ENCODE measurements at regions not wholly inside any gene's neighbourhood (a gene's known extent, or its start where the extent isn't known, plus 50 kb on each side); places are given as distances from the start of the nearest gene placed in this dataset.
"Not testable (repeated sequence)": the region's sequence is repeated elsewhere in the genome, so short reads cannot be mapped to it uniquely, and the experiment has no call there.

DNA sequence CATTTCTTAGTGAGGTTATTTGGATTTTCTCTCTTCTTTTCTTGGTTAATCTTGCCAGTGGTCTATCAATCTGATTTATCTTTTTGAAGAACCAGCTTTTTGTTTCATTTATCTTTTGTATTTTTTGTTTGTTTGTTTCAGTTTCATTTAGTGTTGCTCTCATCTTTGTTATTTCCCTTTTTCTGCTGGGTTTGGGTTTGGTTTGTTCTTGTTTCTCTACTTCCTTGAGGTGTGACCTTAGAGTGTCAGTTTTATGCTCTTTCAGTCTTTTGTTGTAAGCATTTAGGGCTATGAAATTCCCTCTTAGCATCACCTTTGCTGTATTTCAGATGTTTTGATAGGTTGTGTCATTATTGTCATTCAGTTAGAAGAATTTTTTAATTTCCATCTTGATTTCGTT, 101.4 kb upstream of the EPB41L4A start:
- WGBS (ENCODE audit: insufficient coverage): 83% methylated on average over 1 of the region's 1 CpG
- CTCF ChIA-PET; H3K4me1 ChIP-seq (ENCODE audit: control extremely low read depth in 1 of 4, control insufficient read depth in 4 of 4, insufficient read depth in 4 of 4, low read length in 3 of 4); H3K27ac ChIP-seq (ENCODE audit: insufficient read depth in 1 of 2, low read depth in 1 of 2, low read length in 2 of 2, poor library complexity in 1 of 2, severe bottlenecking in 2 of 2); H3K36me3 ChIP-seq (ENCODE audit: control insufficient read depth in 4 of 4, insufficient read depth in 4 of 4, low read length in 3 of 4); H3K9me3 ChIP-seq (ENCODE audit: control extremely low read depth in 1 of 5, control insufficient read depth in 4 of 5, insufficient read depth in 2 of 5, low read depth in 1 of 5, low read length in 4 of 5); POLR2A ChIA-PET; H3K27me3 ChIP-seq (replicated peaks in 2 of 5; ENCODE audit: control insufficient read depth in 4 of 5, insufficient read depth in 5 of 5, low read length in 4 of 5); H3K4me3 ChIP-seq (ENCODE audit: control insufficient read depth in 1 of 7, extremely low read depth in 1 of 7, insufficient read depth in 4 of 7, low read depth in 2 of 7, low read length in 6 of 7): not testable (repeated sequence)
- peak in 1 of 3 donors; percentile 21 for DNase-seq

DNA sequence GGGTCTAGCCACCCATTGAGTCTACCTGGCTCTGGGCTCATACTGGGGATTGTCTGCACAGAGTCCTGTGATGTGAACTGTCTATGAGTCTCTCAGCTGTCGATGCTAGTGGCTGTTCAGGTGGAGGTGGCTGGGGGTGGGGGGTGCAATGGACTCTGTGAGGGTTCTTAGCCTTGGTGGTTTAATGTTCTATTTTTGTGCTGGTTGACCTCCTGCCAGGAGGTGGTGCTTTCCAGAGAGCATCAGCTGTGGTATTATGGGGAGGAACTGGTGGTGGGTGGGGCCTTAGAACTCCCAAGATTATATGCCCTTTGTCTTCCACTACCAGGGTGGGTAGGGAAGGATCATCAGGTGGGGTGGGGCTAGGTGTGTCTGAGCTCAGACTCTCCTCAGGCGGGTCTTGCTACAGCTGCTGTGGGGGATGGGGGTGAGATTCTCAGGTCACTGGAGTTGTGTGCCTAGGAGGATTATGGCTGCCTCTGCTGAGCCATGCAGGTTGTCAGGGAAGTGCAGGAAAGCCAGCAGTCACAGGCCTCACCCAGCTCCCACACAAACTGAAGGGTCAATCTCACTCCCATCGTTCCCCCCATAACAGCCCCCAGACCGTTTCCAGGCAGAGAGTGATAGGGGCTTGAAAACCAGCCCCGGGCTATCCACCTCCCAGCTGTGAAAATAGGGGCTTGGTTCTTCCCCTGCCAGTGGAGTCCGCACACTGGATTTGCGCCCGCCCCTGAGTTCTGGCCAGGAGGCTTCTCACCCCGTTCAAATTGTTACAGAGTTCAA, 104.0 kb upstream of the EPB41L4A start:
- H3K4me3 ChIP-seq (ENCODE audit: control insufficient read depth in 1 of 7, extremely low read depth in 1 of 7, insufficient read depth in 4 of 7, low read depth in 2 of 7, low read length in 6 of 7); H3K27me3 ChIP-seq (replicated peaks in 2 of 5; ENCODE audit: control insufficient read depth in 4 of 5, insufficient read depth in 5 of 5, low read length in 4 of 5); CTCF ChIA-PET; H3K4me1 ChIP-seq (ENCODE audit: control extremely low read depth in 1 of 4, control insufficient read depth in 4 of 4, insufficient read depth in 4 of 4, low read length in 3 of 4); H3K36me3 ChIP-seq (ENCODE audit: control insufficient read depth in 4 of 4, insufficient read depth in 4 of 4, low read length in 3 of 4); H3K9me3 ChIP-seq (ENCODE audit: control extremely low read depth in 1 of 5, control insufficient read depth in 4 of 5, insufficient read depth in 2 of 5, low read depth in 1 of 5, low read length in 4 of 5); H3K27ac ChIP-seq (ENCODE audit: insufficient read depth in 1 of 2, low read depth in 1 of 2, low read length in 2 of 2, poor library complexity in 1 of 2, severe bottlenecking in 2 of 2); DNase-seq; POLR2A ChIA-PET: not testable (repeated sequence)
- 92% methylated on average over 8 of the region's 9 CpGs for WGBS (ENCODE audit: insufficient coverage)

- DNase-seq; H3K4me3 ChIP-seq (ENCODE audit: control insufficient read depth in 1 of 7, extremely low read depth in 1 of 7, insufficient read depth in 4 of 7, low read depth in 2 of 7, low read length in 6 of 7); H3K27me3 ChIP-seq (replicated peaks in 2 of 5; ENCODE audit: control insufficient read depth in 4 of 5, insufficient read depth in 5 of 5, low read length in 4 of 5); H3K9me3 ChIP-seq (ENCODE audit: control extremely low read depth in 1 of 5, control insufficient read depth in 4 of 5, insufficient read depth in 2 of 5, low read depth in 1 of 5, low read length in 4 of 5); H3K4me1 ChIP-seq (ENCODE audit: control extremely low read depth in 1 of 4, control insufficient read depth in 4 of 4, insufficient read depth in 4 of 4, low read length in 3 of 4); H3K36me3 ChIP-seq (ENCODE audit: control insufficient read depth in 4 of 4, insufficient read depth in 4 of 4, low read length in 3 of 4); POLR2A ChIA-PET; H3K27ac ChIP-seq (ENCODE audit: insufficient read depth in 1 of 2, low read depth in 1 of 2, low read length in 2 of 2, poor library complexity in 1 of 2, severe bottlenecking in 2 of 2); CTCF ChIA-PET: not testable (repeated sequence)
- WGBS (ENCODE audit: insufficient coverage): 80% methylated on average over 4 of the region's 4 CpGs
Measured at GRCh38 chr5:112523674-112524263, 104.7 kb upstream of the EPB41L4A start.

DNA sequence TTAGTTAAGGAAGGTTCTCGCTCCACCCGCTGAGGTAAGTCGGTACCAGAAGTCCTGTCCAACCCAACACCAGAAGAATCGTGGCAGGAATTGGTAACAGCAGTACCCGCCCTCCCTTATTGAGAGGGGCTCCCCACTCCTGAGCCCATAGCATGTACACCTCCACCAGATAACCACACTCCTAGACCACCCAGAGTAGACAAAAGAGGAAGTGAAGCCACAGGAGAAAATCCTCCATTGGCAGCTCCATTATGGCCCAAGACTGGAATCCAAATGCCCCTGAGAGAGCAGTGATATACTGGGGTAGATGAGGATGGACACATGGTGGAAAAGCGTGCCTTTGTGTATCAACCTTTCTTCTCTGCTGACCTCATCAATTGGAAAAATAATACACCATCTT, 106.1 kb upstream of the EPB41L4A start:
- ChIA-PET CTCF (no interaction called here), POLR2A (no interaction called here)

GRCh38 chr5:112528928-112529327, 109.9 kb upstream of the EPB41L4A start:
- no peaks in the 10 kb centered on the region for H3K9me3 ChIP-seq (ENCODE audit: control extremely low read depth in 1 of 5, control insufficient read depth in 4 of 5, insufficient read depth in 2 of 5, low read depth in 1 of 5, low read length in 4 of 5)
- POLR2A ChIA-PET: no interaction called here
- no peak overlapping the region for H3K4me3 ChIP-seq (ENCODE audit: control insufficient read depth in 1 of 7, extremely low read depth in 1 of 7, insufficient read depth in 4 of 7, low read depth in 2 of 7, low read length in 6 of 7)
- 94% methylated on average over 5 of the region's 5 CpGs for WGBS (ENCODE audit: insufficient coverage)
- no peaks in the 10 kb centered on the region for H3K36me3 ChIP-seq (ENCODE audit: control insufficient read depth in 4 of 4, insufficient read depth in 4 of 4, low read length in 3 of 4)
- H3K27me3 ChIP-seq (replicated peaks in 2 of 5; ENCODE audit: control insufficient read depth in 4 of 5, insufficient read depth in 5 of 5, low read length in 4 of 5): no peaks in the 10 kb centered on the region
- CTCF ChIA-PET: interaction anchor here (0.8 to 1.8 kb wide), 3 partner anchors 17 to 36 kb away, joined by 3 to 5 read pairs (median 3); no protein-coding TSS in a partner anchor
- no peaks in the 10 kb centered on the region for H3K4me1 ChIP-seq (ENCODE audit: control extremely low read depth in 1 of 4, control insufficient read depth in 4 of 4, insufficient read depth in 4 of 4, low read length in 3 of 4)
- DNase-seq: no peak
- H3K27ac ChIP-seq (ENCODE audit: insufficient read depth in 1 of 2, low read depth in 1 of 2, low read length in 2 of 2, poor library complexity in 1 of 2, severe bottlenecking in 2 of 2): no peak overlapping the region

More for the DNA sequence above, 106.1 kb upstream of the EPB41L4A start:
- 94% methylated on average over 3 of the region's 6 CpGs for WGBS (ENCODE audit: insufficient coverage)
- no peak overlapping the region for H3K4me3 ChIP-seq (ENCODE audit: control insufficient read depth in 1 of 7, extremely low read depth in 1 of 7, insufficient read depth in 4 of 7, low read depth in 2 of 7, low read length in 6 of 7)
- H3K4me1 ChIP-seq (ENCODE audit: control extremely low read depth in 1 of 4, control insufficient read depth in 4 of 4, insufficient read depth in 4 of 4, low read length in 3 of 4): no peaks in the 10 kb centered on the region
- H3K27me3 ChIP-seq (replicated peaks in 2 of 5; ENCODE audit: control insufficient read depth in 4 of 5, insufficient read depth in 5 of 5, low read length in 4 of 5): no peaks in the 10 kb centered on the region
- peak in 1 of 3 donors; percentile 30 for DNase-seq
- H3K36me3 ChIP-seq (ENCODE audit: control insufficient read depth in 4 of 4, insufficient read depth in 4 of 4, low read length in 3 of 4): no peaks in the 10 kb centered on the region
- no peaks in the 10 kb centered on the region for H3K9me3 ChIP-seq (ENCODE audit: control extremely low read depth in 1 of 5, control insufficient read depth in 4 of 5, insufficient read depth in 2 of 5, low read depth in 1 of 5, low read length in 4 of 5)
- H3K27ac ChIP-seq (ENCODE audit: insufficient read depth in 1 of 2, low read depth in 1 of 2, low read length in 2 of 2, poor library complexity in 1 of 2, severe bottlenecking in 2 of 2): no peak overlapping the region

GRCh38 chr5:112529525-112529924, 110.4 kb upstream of the EPB41L4A start:
- Histone ChIP-seq H3K36me3 (ENCODE audit: control insufficient read depth in 4 of 4, insufficient read depth in 4 of 4, low read length in 3 of 4) (no peaks in the 10 kb centered on the region), H3K4me3 (ENCODE audit: control insufficient read depth in 1 of 7, extremely low read depth in 1 of 7, insufficient read depth in 4 of 7, low read depth in 2 of 7, low read length in 6 of 7) (no peak overlapping the region), H3K9me3 (ENCODE audit: control extremely low read depth in 1 of 5, control insufficient read depth in 4 of 5, insufficient read depth in 2 of 5, low read depth in 1 of 5, low read length in 4 of 5) (no peaks in the 10 kb centered on the region), H3K27ac (ENCODE audit: insufficient read depth in 1 of 2, low read depth in 1 of 2, low read length in 2 of 2, poor library complexity in 1 of 2, severe bottlenecking in 2 of 2) (no peak overlapping the region), H3K4me1 (ENCODE audit: control extremely low read depth in 1 of 4, control insufficient read depth in 4 of 4, insufficient read depth in 4 of 4, low read length in 3 of 4) (no peaks in the 10 kb centered on the region), H3K27me3 (replicated peaks in 2 of 5; ENCODE audit: control insufficient read depth in 4 of 5, insufficient read depth in 5 of 5, low read length in 4 of 5) (no peaks in the 10 kb centered on the region)
- DNase-seq: peak in 1 of 3 donors; percentile 17
- ChIA-PET POLR2A (no interaction called here), CTCF (interaction anchor here (1.8 kb wide), 1 partner anchor 22 kb away, joined by 5 read pairs; no protein-coding TSS in a partner anchor)
- WGBS (ENCODE audit: insufficient coverage): 42% methylated on average over 3 of the region's 5 CpGs

- POLR2A ChIA-PET: no interaction called here
- WGBS (ENCODE audit: insufficient coverage): 100% methylated on average over 2 of the region's 5 CpGs
- Histone ChIP-seq H3K36me3 (ENCODE audit: control insufficient read depth in 4 of 4, insufficient read depth in 4 of 4, low read length in 3 of 4) (no peaks in the 10 kb centered on the region), H3K4me1 (ENCODE audit: control extremely low read depth in 1 of 4, control insufficient read depth in 4 of 4, insufficient read depth in 4 of 4, low read length in 3 of 4) (no peaks in the 10 kb centered on the region), H3K4me3 (ENCODE audit: control insufficient read depth in 1 of 7, extremely low read depth in 1 of 7, insufficient read depth in 4 of 7, low read depth in 2 of 7, low read length in 6 of 7) (no peak overlapping the region), H3K9me3 (ENCODE audit: control extremely low read depth in 1 of 5, control insufficient read depth in 4 of 5, insufficient read depth in 2 of 5, low read depth in 1 of 5, low read length in 4 of 5) (no peaks in the 10 kb centered on the region), H3K27me3 (replicated peaks in 2 of 5; ENCODE audit: control insufficient read depth in 4 of 5, insufficient read depth in 5 of 5, low read length in 4 of 5) (no peaks in the 10 kb centered on the region), H3K27ac (ENCODE audit: insufficient read depth in 1 of 2, low read depth in 1 of 2, low read length in 2 of 2, poor library complexity in 1 of 2, severe bottlenecking in 2 of 2) (no peak overlapping the region)
- DNase-seq: no peak
- CTCF ChIA-PET: interaction anchor here (0.6 to 2.5 kb wide), 4 partner anchors 13 to 358 kb away, joined by 3 to 9 read pairs (median 4); no protein-coding TSS in a partner anchor
Measured at GRCh38 chr5:112532654-112533360, 113.7 kb upstream of the EPB41L4A start.

All from common myeloid progenitor, CD34-positive (primary cell).